ENCODE measurements at regions not wholly inside any gene's neighbourhood (a gene's known extent, or its start where the extent isn't known, plus 50 kb on each side); places are given as distances from the start of the nearest gene placed in this dataset.

- no peak for DNase-seq (ENCODE audit: low read depth in 2 of 2)
Observed at GRCh38 chr1:4603295-4604110, 50.9 kb upstream of the AJAP1 start.
